OCI-LY7 (cell line): ENCODE measurements at regions not wholly inside any gene's neighbourhood (a gene's known extent, or its start where the extent isn't known, plus 50 kb on each side); places are given as distances from the start of the nearest gene placed in this dataset.

Experiments
- BruUV-seq: library from RNA; stranded (reverse); fragments of 400-500 nt; replicated peaks from 2 replicates; lab custom pipeline; 2021; lab: Mats Ljungman, UMichigan
- CTCF ChIA-PET: fragments of 300-600 bp; sonication (Branson Sonifier 250); formaldehyde crosslinking; loops from one replicate; lab custom pipeline; 2022; ENCODE audit warnings: antibody characterized with exemption; ENCODE audit not compliant: unreplicated experiment; lab: Charles Lee
- POLR2A ChIA-PET: fragments of 300-600 bp; sonication (Branson Sonifier 250); formaldehyde crosslinking; loops from one replicate; lab custom pipeline; 2022; ENCODE audit warnings: antibody characterized with exemption; lab: Charles Lee
- DNase-seq: peaks from one replicate; pipeline ENCODE4 v3.0.0-alpha.2; 2015; ENCODE audit warnings: low spot score
- H2AFZ ChIP-seq: fragments of 200-600 bp; sonication (generic), shearing (Covaris generic); 2 replicates; pipeline ENCODE4 v1.6.1; 2014; ENCODE audit warnings: mild to moderate bottlenecking, antibody characterized with exemption, low read length, moderate library complexity
- H3K27ac ChIP-seq: fragments of 200-600 bp; sonication (generic); 2 replicates; pipeline ENCODE4 v1.5.1; 2014; ENCODE audit warnings: mixed run types, low read depth, mild to moderate bottlenecking, moderate library complexity, low read length, inconsistent platforms; ENCODE audit not compliant: poor library complexity, severe bottlenecking
- H3K36me3 ChIP-seq: fragments of 200-600 bp; sonication (generic); 2 replicates; pipeline ENCODE4 v1.6.1; 2014; ENCODE audit warnings: mild to moderate bottlenecking, antibody characterized with exemption, low read length, moderate library complexity, mixed read lengths; ENCODE audit not compliant: insufficient read depth
- H3K4me1 ChIP-seq: fragments of 200-600 bp; sonication (generic); 2 replicates; pipeline ENCODE4 v1.5.1; 2014; ENCODE audit warnings: mild to moderate bottlenecking, low read length; ENCODE audit not compliant: insufficient read depth, poor library complexity, severe bottlenecking
- H3K4me2 ChIP-seq: fragments of 200-600 bp; sonication (generic); 2 replicates; pipeline ENCODE4 v1.6.1; 2014; ENCODE audit warnings: mild to moderate bottlenecking, low read length
- H3K4me3 ChIP-seq: fragments of 200-600 bp; sonication (generic); 2 replicates; pipeline ENCODE4 v1.5.1; 2014; ENCODE audit warnings: mild to moderate bottlenecking, low read depth, low read length; ENCODE audit not compliant: poor library complexity, severe bottlenecking
- H3K79me2 ChIP-seq: fragments of 200-600 bp; sonication (generic); 2 replicates; pipeline ENCODE4 v1.6.1; 2016; ENCODE audit warnings: low read depth, mild to moderate bottlenecking, low read length, moderate library complexity, mixed read lengths; ENCODE audit not compliant: insufficient read depth
- H3K9me2 ChIP-seq: fragments of 200-600 bp; sonication (generic); 2 replicates; pipeline ENCODE4 v1.6.1; 2016; ENCODE audit warnings: mild to moderate bottlenecking, low read length, mixed read lengths; ENCODE audit not compliant: insufficient read depth
- H3K9me3 ChIP-seq: fragments of 200-600 bp; sonication (generic); 2 replicates; pipeline ENCODE4 v1.6.1; 2014; ENCODE audit warnings: mild to moderate bottlenecking, mixed run types, low read length, mixed read lengths
- H4K20me1 ChIP-seq: fragments of 200-600 bp; sonication (generic); 2 replicates; pipeline ENCODE4 v1.6.1; 2014; ENCODE audit warnings: mild to moderate bottlenecking, antibody characterized with exemption, low read length, moderate library complexity, mixed read lengths; ENCODE audit not compliant: insufficient read depth
- EZH2phosphoT487 ChIP-seq: fragments of 200-600 bp; sonication (generic); IDR thresholded peaks from 2 replicates; pipeline ENCODE4 v1.6.1; 2018; ENCODE audit warnings: low read depth, borderline replicate concordance, mild to moderate bottlenecking, mixed run types, antibody characterized with exemption, low read length, moderate library complexity, mixed read lengths
- intact Hi-C: fragments of 100-400 bp; cut with micrococcal nuclease; formaldehyde crosslinking; loops from one replicate; pipeline ENCODE4 v1.10.0; 2022; ENCODE audit not compliant: unreplicated experiment
- TF ChIP-seq, protein P1 (sequence below): fragments of 200-600 bp; sonication (generic); conservative IDR thresholded peaks from 2 replicates; pipeline ENCODE4 v1.5.1; 2014; ENCODE audit warnings: mild to moderate bottlenecking, antibody characterized with exemption, low read length, moderate library complexity, mixed read lengths

DNA sequence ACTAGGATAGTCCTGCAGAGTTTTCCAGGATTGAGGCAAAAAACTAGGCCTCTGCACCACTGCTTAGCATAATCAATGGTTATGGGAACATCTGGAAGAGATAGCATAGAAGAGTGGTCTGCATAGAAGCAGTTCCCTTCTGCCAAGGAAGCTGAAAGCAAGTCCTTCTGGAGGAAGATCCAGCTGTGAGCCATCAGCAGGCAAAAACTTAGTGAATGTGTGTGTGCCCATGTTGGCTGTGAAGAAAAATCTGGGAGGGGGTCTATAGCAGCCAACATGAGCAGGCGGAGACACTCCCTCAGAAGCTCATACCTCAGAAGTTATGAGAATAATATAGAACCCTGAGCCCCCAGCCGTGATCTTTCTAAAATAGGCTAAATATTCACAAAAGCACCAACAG, 228.1 kb upstream of the STEAP1 start:
- Histone ChIP-seq H3K79me2 (no peaks in the 10 kb centered on the region), H3K4me2 (no peak overlapping the region), H3K36me3 (no peaks in the 10 kb centered on the region), H3K4me3 (no peak overlapping the region), H3K4me1 (no peaks in the 10 kb centered on the region), H3K27ac (no peak overlapping the region), H4K20me1 (no peaks in the 10 kb centered on the region), H3K9me2 (no peaks in the 10 kb centered on the region), H3K9me3 (no peaks in the 10 kb centered on the region), H2AFZ (no peak overlapping the region)
- ChIA-PET POLR2A (interaction anchor here (0.5 kb wide), 1 partner anchor 61 kb away, joined by 3 read pairs; no protein-coding TSS in a partner anchor), CTCF (no interaction called here)
- intact Hi-C loops: no loop called here
- DNase-seq: no peak
- BruUV-seq: no TSS peak
- no peak for TF ChIP-seq EZH2phosphoT487
- TF ChIP-seq, protein P1, sequence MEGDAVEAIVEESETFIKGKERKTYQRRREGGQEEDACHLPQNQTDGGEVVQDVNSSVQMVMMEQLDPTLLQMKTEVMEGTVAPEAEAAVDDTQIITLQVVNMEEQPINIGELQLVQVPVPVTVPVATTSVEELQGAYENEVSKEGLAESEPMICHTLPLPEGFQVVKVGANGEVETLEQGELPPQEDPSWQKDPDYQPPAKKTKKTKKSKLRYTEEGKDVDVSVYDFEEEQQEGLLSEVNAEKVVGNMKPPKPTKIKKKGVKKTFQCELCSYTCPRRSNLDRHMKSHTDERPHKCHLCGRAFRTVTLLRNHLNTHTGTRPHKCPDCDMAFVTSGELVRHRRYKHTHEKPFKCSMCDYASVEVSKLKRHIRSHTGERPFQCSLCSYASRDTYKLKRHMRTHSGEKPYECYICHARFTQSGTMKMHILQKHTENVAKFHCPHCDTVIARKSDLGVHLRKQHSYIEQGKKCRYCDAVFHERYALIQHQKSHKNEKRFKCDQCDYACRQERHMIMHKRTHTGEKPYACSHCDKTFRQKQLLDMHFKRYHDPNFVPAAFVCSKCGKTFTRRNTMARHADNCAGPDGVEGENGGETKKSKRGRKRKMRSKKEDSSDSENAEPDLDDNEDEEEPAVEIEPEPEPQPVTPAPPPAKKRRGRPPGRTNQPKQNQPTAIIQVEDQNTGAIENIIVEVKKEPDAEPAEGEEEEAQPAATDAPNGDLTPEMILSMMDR: no peak

DNA sequence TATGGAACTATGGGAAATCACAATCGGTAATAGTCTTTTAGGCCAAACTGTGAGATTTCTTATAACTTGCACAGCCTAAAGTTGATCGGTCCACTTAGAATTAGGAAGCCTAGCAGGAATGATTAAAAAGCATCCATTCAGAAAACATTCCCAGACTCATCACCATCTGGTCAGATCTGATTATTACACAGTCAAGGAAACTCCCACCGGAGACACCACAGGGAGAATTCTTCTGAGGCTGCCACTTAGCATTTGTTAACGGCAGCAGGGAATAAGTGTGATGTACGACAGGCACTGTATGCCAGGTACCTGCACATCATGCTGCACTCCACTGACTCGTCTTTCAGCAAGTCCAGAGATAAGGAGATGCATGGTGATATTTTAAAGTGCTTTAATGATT, 227.6 kb upstream of the STEAP1 start:
- no peaks in the 10 kb centered on the region for H3K79me2 ChIP-seq
- H3K4me1 ChIP-seq: no peaks in the 10 kb centered on the region
- no peaks in the 10 kb centered on the region for H3K9me3 ChIP-seq
- CTCF ChIA-PET: no interaction called here
- no peak overlapping the region for H3K4me2 ChIP-seq
- POLR2A ChIA-PET: interaction anchor here (0.5 kb wide), 1 partner anchor 60 kb away, joined by 3 read pairs; no protein-coding TSS in a partner anchor
- no peaks in the 10 kb centered on the region for H3K36me3 ChIP-seq
- no TSS peak for BruUV-seq
- H3K9me2 ChIP-seq: no peaks in the 10 kb centered on the region
- H2AFZ ChIP-seq: no peak overlapping the region
- H4K20me1 ChIP-seq: no peaks in the 10 kb centered on the region
- TF ChIP-seq, protein P1: no peak
- no peak for TF ChIP-seq EZH2phosphoT487
- intact Hi-C loops: no loop called here
- no peak overlapping the region for H3K4me3 ChIP-seq
- no peak overlapping the region for H3K27ac ChIP-seq
- no peak for DNase-seq

- Histone ChIP-seq H3K4me3 (no peak overlapping the region), H3K9me3 (no peaks in the 10 kb centered on the region), H2AFZ (no peak overlapping the region), H3K4me1 (no peaks in the 10 kb centered on the region), H3K27ac (no peak overlapping the region), H4K20me1 (no peaks in the 10 kb centered on the region), H3K9me2 (no peaks in the 10 kb centered on the region), H3K4me2 (no peak overlapping the region), H3K79me2 (no peaks in the 10 kb centered on the region), H3K36me3 (no peaks in the 10 kb centered on the region)
- no peak for TF ChIP-seq EZH2phosphoT487
- TF ChIP-seq, protein P1: no peak
- no TSS peak for BruUV-seq
- no peak for DNase-seq
- CTCF ChIA-PET: no interaction called here
- POLR2A ChIA-PET: no interaction called here
- intact Hi-C loops: no loop called here
Observed at GRCh38 chr7:89927762-89928161, 226.5 kb upstream of the STEAP1 start.
